ENCODE measurements at regions not wholly inside any gene's neighbourhood (a gene's known extent, or its start where the extent isn't known, plus 50 kb on each side); places are given as distances from the start of the nearest gene placed in this dataset.
A peak's percentile ranks its signal among the peaks of the same experiment; 100 is the strongest.
"Not testable (repeated sequence)": the region's sequence is repeated elsewhere in the genome, so short reads cannot be mapped to it uniquely, and the experiment has no call there.

DNA sequence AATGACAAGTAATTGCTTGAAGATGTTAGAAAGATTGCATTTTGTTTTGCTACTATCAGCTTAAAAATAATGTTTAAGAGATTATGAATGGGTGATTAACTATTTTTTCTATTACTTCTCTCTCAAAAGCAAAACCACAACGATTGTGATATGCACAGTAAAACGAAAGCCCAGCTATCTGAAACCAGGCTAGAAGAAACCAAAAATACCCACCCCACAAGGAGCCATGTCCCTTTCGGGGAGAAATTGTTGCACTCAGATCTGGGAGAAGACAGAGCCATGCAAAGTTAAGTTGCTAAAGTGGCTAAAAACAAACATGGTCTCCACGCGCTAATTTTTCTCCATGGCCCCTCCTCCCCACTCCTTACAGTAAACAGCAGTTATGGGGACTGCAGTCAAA is 173.6 kb downstream of the RPS24 start:
- DNase-seq (ENCODE audit: low read depth in 2 of 3, low spot score in 2 of 3), result no peak

DNA sequence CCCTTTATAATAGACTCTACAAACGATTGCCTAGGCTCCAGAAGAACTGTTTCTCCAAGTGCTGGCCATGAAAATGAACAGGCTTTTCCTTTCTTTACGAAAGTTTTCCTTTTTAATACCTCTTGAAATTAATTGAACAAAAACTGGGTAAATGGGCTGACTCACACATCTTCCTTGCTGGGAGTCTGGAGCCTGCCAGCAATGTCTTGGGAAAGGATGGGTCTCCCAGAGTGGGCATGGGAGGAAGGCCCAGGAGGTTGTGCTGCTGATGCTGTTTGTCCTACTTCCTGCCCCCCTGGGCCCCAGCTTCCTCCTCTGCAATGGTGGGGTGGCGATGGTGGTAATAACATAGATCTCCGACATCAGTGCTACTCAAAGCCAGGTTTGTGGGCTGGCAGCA is 174.1 kb downstream of the RPS24 start:
- no peak for DNase-seq (ENCODE audit: low read depth in 2 of 3, low spot score in 2 of 3)

- no peak for DNase-seq (ENCODE audit: low read depth in 2 of 3, low spot score in 2 of 3)
Measured at GRCh38 chr10:78209970-78210369, 176.3 kb downstream of the RPS24 start.

DNA sequence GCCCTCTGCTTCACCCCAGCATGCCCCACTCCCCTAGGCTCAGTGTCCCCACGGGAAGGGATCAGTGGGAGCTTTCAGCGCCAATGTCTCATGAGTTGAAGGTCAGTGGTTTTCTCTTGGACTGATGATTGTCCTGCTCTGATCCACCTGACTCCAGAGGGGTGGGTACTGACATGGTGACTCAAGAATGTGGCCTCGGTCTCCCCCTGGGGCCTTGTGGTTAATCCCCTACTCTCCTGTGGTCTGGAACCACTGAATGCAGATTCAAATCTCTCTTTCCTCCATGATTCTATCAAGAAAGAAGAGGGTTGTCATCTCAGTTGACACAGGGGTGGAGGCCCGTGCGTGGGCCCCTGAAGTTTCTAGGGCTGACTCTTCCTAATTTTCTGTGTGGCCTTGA is 176.9 kb downstream of the RPS24 start:
- DNase-seq (ENCODE audit: low read depth in 2 of 3, low spot score in 2 of 3), result no peak

DNA sequence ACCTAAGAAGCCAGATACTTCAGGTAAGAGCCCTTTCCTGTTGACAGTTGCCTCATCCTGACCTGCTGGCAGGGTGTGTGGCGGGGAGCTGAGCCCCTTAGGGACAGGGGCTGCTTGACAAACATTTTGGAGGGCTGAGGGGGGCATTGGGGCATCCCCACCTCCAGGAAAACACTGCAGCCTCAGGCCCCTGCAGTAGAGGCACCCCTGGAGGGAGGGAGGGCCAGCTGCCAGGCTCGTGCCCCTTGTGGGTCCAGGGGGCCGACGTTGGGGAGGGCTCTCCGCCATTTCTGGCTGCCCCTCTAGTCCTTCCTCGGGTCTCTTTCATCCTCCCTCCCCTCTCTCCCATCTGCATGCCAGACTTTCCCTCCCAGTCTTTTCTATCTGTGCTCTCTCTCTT is 177.3 kb downstream of the RPS24 start:
- DNase-seq (ENCODE audit: low read depth in 2 of 3, low spot score in 2 of 3), result no peak

- DNase-seq (ENCODE audit: low read depth in 2 of 3, low spot score in 2 of 3), result peak in 2 of 3 donors; percentile 29 to 62
Measured at GRCh38 chr10:78211561-78212051, 177.9 kb downstream of the RPS24 start.

DNA sequence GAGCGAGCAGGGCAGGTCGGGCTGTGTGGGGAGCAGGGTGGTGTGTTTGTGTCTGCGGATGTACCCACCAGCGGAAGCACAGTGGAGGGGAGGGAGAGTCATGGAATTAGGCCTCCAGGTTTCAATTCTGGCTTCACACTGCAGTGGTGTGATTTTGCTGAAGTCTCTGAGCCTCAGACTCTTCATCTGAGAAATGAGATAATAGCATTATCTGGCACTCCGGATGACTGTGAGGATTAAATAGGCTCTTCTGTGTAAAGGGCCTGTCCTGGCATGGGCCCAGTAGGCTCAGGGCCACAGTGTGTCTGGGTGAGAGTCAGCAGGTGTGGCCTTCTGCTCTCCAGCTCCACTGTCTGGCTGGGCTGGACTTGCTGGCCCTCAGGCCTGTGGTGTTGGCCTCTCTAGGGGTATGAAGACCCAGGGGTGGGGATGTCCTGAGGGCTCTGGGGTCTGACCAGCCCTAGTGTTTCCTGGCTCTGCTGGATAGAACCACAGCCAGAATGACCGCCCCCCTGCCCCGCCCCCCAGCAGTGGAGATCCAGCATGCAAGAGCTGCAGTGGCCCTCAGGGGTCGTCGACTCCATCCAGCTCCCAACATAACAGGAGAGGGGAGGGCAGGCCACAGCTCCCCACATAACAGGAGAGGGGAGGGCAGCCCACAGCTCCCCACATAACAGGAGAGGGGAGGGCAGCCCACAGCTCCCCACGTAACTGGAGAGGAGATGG is 178.6 kb downstream of the RPS24 start:
- DNase-seq (ENCODE audit: low read depth in 2 of 3, low spot score in 2 of 3), result no peak

DNA sequence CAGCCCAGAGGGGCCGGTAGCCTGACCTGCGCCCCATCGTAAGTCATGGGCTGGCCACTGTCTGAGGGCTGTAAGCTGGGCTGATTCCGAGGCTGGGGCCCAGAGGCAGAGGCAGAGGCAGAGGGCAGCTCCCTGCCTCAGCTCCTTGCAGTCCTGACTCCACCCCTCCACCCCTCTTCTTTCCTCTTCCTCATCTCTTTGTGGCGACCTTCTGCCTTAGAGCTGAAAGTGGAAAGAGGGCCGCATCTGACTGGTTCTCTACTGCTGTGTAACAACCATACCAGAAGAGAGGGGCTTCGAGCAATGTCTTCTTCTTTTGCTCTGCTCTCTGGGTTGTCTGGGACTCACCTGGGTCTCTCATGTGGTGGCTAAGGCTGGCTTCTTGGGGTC is 179.1 kb downstream of the RPS24 start:
- no peak for DNase-seq (ENCODE audit: low read depth in 2 of 3, low spot score in 2 of 3)

GRCh38 chr10:78214955-78215354 is 181.3 kb downstream of the RPS24 start:
- no peak for DNase-seq (ENCODE audit: low read depth in 2 of 3, low spot score in 2 of 3)

GRCh38 chr10:78215645-78216044 is 182.0 kb downstream of the RPS24 start:
- peak in 2 of 3 donors; percentile 29 to 52 for DNase-seq (ENCODE audit: low read depth in 2 of 3, low spot score in 2 of 3)

GRCh38 chr10:78217336-78217735 is 183.7 kb downstream of the RPS24 start:
- DNase-seq (ENCODE audit: low read depth in 2 of 3, low spot score in 2 of 3), result peak in 2 of 3 donors; percentile 23 to 76

GRCh38 chr10:78218798-78219490 is 185.3 kb downstream of the RPS24 start:
- DNase-seq (ENCODE audit: low read depth in 2 of 3, low spot score in 2 of 3), result no peak

DNA sequence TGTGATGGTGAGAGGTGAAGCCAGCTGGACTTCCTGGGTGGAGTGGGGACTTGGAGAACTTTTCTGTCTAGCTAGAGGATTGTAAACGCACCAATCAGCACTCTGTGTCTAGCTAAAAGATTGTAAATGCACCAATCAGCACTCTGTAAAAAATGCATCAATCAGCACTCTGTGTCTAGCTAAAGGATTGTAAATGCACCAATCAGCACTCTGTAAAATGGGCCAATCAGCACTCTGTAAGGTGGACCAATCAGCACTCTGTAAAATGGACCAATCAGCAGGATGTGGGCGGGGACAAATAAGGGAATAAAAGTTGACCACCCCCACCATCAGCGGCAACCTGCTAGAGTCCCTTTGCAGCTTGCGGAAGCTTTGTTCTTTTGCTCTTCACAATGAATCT is 185.9 kb downstream of the RPS24 start:
- DNase-seq (ENCODE audit: low read depth in 2 of 3, low spot score in 2 of 3), result not testable (repeated sequence)

DNA sequence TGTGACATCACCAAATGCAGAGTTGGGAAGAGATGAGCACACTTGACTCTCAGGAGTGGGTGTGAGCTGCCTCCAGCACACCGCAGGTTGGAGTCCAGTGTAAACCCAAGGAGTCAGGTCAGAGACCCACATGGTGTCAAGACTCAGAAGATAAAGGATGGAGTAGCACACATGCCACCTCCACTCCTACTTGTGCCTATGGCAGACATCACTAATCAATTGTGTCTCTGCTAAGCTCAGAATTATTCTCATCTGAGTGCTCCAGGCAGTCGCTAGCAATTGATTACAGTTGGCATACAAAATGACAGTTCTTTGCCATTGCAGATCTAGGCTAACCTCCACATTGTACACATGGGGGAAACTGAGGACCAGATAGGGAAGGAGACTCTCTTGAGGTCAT is 187.1 kb downstream of the RPS24 start:
- DNase-seq (ENCODE audit: low read depth in 2 of 3, low spot score in 2 of 3), result no peak

- DNase-seq (ENCODE audit: low read depth in 2 of 3, low spot score in 2 of 3), result no peak
Measured at GRCh38 chr10:78222096-78222790, 188.6 kb downstream of the RPS24 start.

GRCh38 chr10:78223088-78223487 is 189.4 kb downstream of the RPS24 start:
- no peak for DNase-seq (ENCODE audit: low read depth in 2 of 3, low spot score in 2 of 3)

DNA sequence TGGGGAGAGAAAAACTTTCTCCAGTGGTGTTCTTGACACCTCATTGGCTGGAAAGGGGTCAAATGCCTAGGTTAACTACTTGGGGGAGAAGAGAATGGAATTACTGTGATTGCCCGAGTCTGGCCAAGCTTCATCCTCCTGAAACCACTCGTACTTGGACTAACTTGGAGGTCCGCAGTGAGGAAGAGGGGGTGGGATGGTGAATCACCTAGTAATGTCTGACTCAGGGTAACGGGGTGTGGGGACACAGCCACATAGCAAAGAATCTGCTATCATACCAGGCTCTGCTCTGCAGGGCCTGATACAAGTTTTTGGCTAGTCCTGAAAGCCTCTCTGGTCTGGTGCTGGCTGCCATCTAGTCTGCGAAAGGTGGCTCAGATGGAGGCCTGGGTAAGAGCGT is 190.9 kb downstream of the RPS24 start:
- DNase-seq (ENCODE audit: low read depth in 2 of 3, low spot score in 2 of 3), result no peak

- DNase-seq (ENCODE audit: low read depth in 2 of 3, low spot score in 2 of 3), result no peak
Measured at GRCh38 chr10:78225594-78225993, 191.9 kb downstream of the RPS24 start.

GRCh38 chr10:78229489-78229888 is 195.8 kb downstream of the RPS24 start:
- no peak for DNase-seq (ENCODE audit: low read depth in 2 of 3, low spot score in 2 of 3)

DNA sequence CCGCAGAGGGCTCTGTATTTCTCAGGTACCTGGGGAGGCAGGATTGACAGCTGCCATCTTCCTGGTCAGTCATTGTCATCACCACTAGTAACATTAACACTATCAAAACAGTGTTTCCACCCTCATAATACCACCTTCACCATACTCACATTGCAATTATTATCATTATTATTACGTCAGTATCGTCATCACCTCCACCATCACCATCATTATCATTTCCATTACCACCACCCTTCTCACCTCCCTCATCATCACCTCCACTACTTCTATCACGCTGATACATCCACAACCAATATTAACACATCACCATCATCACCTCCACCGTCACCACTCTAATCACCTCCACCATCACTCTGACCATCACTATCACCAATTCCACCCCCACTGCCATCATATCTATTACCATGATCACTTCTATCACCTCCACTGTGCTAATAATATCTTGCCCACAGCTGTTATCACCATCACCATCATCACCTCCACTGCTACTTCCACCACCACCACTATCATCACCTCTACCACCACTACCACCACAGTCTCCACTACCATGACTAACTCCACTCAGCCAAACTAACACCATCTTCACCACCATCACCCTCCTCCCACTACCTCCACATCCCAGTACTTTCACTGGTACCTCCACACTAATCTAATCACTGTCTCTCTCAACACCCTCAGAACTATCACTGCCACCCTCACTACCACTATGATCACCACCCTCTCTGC is 196.4 kb downstream of the RPS24 start:
- DNase-seq (ENCODE audit: low read depth in 2 of 3, low spot score in 2 of 3), result no peak

- DNase-seq (ENCODE audit: low read depth in 2 of 3, low spot score in 2 of 3), result no peak
Measured at GRCh38 chr10:78231327-78231726, 197.7 kb downstream of the RPS24 start.

Data from hematopoietic multipotent progenitor cell (in vitro differentiated cells).